Fibroblast of skin of right quadriceps (primary cell): ENCODE measurements at regions not wholly inside any gene's neighbourhood (a gene's known extent, or its start where the extent isn't known, plus 50 kb on each side); places are given as distances from the start of the nearest gene placed in this dataset.
A peak's percentile ranks its signal among the peaks of the same experiment; 100 is the strongest.
"Not testable (repeated sequence)": the region's sequence is repeated elsewhere in the genome, so short reads cannot be mapped to it uniquely, and the experiment has no call there.

Source experiments
- DNase-seq: peaks from one replicate; pipeline ENCODE4 v3.0.0-alpha.2; 2013

- not testable (repeated sequence) for DNase-seq
Measured at GRCh38 chr9:63804205-63804604, 1480.8 kb downstream of the FOXD4L5 start.

- not testable (repeated sequence) for DNase-seq
Measured at GRCh38 chr9:63794081-63794685, 1490.8 kb downstream of the FOXD4L5 start.

GRCh38 chr9:63787454-63787853 lies 1497.6 kb downstream of the FOXD4L5 start:
- DNase-seq, result not testable (repeated sequence)

GRCh38 chr9:63785059-63785458 lies 1500.0 kb downstream of the FOXD4L5 start:
- DNase-seq, result not testable (repeated sequence)

GRCh38 chr9:63784421-63784820 lies 1500.6 kb downstream of the FOXD4L5 start:
- not testable (repeated sequence) for DNase-seq

- not testable (repeated sequence) for DNase-seq
Measured at GRCh38 chr9:63781817-63782439, 1503.1 kb downstream of the FOXD4L5 start.

GRCh38 chr9:63781390-63781789 lies 1503.6 kb downstream of the FOXD4L5 start:
- DNase-seq, result peak; percentile 0

- DNase-seq, result not testable (repeated sequence)
Measured at GRCh38 chr9:63776220-63776619, 1508.8 kb downstream of the FOXD4L5 start.

- not testable (repeated sequence) for DNase-seq
Measured at GRCh38 chr9:63775092-63775426, 1510.0 kb downstream of the FOXD4L5 start.

GRCh38 chr9:63774369-63775091 lies 1510.5 kb downstream of the FOXD4L5 start:
- not testable (repeated sequence) for DNase-seq

- not testable (repeated sequence) for DNase-seq
Measured at GRCh38 chr9:63762230-63762629, 1522.8 kb downstream of the FOXD4L5 start.

- DNase-seq, result not testable (repeated sequence)
Measured at GRCh38 chr9:63729021-63729420, 1556.0 kb downstream of the FOXD4L5 start.

- DNase-seq, result no peak
Measured at GRCh38 chr9:63728287-63728686, 1556.7 kb downstream of the FOXD4L5 start.

GRCh38 chr9:63708285-63708684 lies 1576.7 kb downstream of the FOXD4L5 start:
- not testable (repeated sequence) for DNase-seq

- DNase-seq, result not testable (repeated sequence)
Measured at GRCh38 chr9:63704456-63704855, 1580.6 kb downstream of the FOXD4L5 start.

GRCh38 chr9:63703670-63704069 lies 1581.3 kb downstream of the FOXD4L5 start:
- not testable (repeated sequence) for DNase-seq

- DNase-seq, result not testable (repeated sequence)
Measured at GRCh38 chr9:63703138-63703665, 1581.8 kb downstream of the FOXD4L5 start.
